GM19025 (cell line): ENCODE measurements at regions not wholly inside any gene's neighbourhood (a gene's known extent, or its start where the extent isn't known, plus 50 kb on each side); places are given as distances from the start of the nearest gene placed in this dataset.
"Not testable (repeated sequence)": the region's sequence is repeated elsewhere in the genome, so short reads cannot be mapped to it uniquely, and the experiment has no call there.

Experiments
- ATAC-seq: cut with Tn5 transposase; IDR thresholded peaks from one replicate; pipeline ENCODE4 v1.9.1; 2021; ENCODE audit warnings: mild to moderate bottlenecking, low read depth, moderate library complexity; ENCODE audit not compliant: unreplicated experiment

DNA sequence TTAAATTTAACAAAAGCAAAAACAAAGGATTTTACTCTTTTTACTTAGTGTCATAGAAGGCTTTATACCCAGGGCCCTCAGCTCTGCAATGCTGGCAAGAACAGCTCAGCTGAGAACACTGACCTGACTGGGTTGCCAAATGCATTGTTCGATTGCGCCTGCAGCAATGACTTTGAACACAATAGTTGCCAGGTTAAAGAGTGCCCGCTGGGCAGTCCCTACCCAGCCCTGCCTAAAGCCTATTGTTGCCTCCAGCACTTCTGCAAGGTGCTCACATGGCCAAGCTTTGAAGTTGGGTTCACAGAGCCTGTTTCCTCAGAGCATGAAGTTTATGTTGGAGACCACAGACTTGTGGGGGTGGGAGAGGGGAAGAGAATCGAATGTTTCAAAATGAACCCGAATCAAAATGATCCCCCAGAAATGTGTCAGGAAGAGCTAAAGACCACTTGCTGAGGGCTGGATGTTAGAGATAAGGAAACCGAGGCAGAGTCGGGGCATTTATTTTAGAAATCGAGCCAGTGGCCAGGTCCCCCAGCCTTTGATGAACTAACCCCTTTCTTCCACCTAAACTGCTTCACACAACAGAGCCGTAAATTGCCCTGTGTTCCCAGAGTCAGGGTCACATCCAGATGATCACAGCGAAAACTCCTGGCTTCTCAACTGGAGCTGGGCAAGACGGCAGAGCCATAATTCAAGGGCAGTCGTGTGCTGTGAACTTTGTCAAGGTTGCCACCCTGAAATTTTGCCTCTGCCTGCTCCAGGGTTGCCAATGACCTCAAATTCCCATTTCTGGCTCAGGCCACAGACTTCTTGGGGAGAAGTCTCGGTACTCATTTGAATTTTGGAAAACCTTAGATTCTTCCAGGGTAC lies 55.0 kb downstream of the FOXA2 start:
- no peak for ATAC-seq

GRCh38 chr20:22526512-22527012 lies 57.8 kb downstream of the FOXA2 start:
- ATAC-seq, result no peak

- no peak for ATAC-seq
These were observed 58.6 kb downstream of the FOXA2 start for GRCh38 chr20:22525821-22526220.

- ATAC-seq, result no peak
These were observed 59.1 kb downstream of the FOXA2 start for GRCh38 chr20:22525069-22525820.

DNA sequence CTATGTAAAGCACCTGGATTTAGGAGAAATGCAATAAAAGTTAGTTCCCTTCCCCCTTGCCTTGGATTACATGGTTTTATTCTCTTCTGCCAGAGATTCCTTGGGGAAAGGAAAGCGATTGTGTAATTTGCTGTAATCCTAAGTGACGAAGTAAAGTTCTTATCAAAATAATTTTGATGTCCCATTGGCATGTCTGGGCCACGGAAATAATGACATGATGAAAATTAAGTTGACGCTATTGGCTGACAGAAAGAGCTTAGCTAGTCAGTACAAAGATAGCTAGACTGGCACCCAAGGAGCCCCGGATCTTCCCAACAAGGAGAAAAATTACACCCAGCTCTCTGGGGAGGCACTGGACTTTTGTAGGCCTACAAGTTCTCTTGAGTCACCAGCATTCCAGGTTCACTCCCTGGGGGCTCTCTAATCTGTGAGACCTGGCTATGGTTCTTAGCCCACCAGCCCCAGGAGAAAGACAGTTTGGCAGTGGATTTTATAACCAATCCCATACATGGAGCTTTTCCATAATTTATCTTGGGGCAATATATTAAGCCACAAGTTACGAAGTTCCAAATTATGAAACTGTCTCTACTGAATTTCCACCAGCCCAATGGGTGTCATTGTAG lies 59.9 kb downstream of the FOXA2 start:
- ATAC-seq, result no peak

DNA sequence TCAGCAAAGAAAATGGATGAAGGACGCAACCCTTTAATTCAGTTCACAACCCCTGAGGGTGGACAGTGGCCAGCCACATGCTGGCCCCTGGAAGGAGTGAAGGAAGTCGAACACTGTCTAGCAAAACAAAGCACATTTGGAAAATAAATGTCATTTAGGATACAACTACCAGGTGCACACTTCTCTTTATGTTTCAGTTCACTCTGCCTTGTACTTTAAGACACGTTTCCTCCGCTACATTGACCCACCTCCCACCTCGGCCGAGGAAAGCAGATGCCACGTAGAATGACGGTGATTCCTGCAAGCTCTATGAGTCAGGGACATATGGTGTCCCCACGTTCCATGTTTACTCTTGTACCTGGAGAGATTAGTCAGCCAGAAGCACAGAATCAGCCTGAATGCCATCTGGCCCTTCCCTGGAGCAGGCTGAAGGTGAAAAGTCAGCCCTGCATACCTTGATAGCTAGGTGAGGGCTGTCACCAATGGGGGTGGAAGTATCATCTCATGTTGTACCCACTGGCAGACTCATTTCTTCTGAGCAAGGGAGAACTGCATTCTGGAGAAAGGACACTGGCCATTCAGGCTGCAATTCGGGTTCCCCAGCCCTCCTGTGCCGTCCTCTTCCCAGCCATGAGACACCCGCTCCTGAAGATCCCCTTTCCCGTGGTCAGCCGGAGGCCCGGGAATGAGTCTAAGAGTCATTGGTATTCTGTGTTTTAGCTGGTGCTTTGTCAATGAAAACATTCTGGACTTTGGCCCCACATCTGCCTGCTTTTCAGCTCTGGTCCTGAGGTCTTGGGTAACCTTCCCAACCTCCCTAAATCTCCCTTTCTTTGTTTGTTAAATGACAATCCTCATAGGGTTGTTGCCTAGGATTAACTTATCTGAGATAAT lies 60.6 kb downstream of the FOXA2 start:
- ATAC-seq, result no peak

DNA sequence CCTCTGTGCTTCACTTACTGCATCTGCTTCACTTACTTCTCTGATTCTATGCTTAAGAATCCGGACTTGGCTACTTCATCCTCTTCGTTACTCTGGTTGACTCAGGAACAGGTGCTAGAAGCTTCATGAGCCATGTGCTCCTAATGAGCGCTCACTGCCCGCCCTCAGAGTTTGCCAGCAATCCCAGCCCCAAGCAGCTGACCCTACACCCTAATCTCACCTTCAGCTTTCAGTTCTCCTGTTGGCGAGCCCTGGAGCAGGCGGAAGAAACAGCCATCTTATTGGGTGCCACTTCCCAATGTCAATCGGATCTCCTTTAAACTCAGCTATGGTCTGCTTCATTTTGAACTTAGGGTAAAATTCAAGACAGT lies 61.3 kb downstream of the FOXA2 start:
- no peak for ATAC-seq

GRCh38 chr20:22522701-22523100 lies 61.7 kb downstream of the FOXA2 start:
- no peak for ATAC-seq

DNA sequence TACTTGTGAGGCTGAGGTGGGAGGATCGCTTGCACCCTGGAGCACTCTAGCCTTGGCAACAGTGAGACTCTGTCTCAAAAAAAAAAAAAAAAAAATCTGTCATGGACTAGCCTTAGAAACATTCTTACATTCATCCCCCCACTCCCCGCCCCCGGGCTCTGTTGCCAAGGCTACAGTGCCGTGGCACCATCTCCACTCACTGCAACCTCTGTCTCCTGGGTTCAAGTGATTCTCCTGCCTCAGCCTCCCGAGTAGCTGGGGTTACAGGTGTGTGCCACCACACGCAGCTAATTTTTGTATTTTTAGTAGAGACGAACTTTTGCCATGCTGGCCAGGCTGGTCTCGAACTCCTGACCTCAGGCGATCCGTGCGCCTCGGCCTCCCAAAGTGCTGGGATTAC lies 62.4 kb downstream of the FOXA2 start:
- not testable (repeated sequence) for ATAC-seq

DNA sequence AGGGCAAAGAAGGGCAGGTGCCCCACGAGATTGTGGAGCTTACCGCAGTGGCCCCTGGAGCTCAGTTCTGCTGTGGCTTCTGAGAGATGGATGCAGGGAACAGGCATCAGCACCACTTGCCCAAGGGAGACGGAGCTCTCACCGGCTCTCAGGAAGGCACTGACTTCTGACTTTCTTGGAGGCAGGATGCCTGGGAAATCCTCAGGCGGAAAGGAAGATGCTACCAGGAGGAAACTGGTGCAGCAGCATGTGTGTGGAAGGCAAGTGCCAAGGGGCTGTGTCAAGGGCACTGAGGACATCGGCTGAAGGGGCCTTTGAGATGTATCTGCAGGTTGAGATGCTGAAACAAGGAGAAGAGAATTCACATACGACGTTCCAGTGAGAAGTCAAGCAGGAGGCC lies 64.0 kb downstream of the FOXA2 start:
- ATAC-seq, result no peak

DNA sequence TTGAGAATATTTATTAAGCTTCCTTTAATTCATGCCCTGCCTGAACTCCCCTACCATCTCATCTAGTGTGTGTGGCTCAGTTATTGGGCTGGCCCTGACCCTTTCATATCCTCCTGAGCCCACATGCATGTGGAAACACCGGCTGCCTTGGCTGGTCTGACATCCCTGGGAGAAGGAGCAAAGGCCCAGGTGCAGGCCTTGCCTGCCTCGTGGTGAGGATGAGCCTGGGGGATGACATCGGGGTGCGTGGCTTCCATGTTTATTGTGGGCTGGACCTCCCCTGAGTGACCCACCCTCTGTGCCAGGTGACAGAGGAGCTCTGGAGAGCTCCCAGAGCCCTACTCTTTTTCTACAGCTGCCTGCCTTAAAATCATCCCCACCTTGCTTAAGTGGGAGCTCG lies 69.1 kb downstream of the FOXA2 start:
- no peak for ATAC-seq

GRCh38 chr20:22513574-22513973 lies 70.8 kb downstream of the FOXA2 start:
- ATAC-seq, result no peak

- no peak for ATAC-seq
These were observed 71.4 kb downstream of the FOXA2 start for GRCh38 chr20:22512911-22513489.

GRCh38 chr20:22511943-22512910 lies 72.1 kb downstream of the FOXA2 start:
- ATAC-seq, result no peak

DNA sequence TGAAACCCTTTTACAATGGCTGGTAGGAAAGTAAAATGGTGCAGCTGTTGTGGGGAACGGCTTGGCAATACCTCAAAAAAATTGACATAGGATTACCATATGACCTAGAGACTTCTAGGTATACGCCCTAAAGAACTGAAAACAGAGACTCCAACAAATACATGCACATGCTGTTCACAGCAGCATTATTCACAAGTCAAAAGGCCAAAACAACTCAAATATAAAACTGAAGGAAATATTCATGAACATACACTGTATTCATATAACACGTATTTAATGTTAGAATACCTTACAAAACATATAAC lies 74.6 kb downstream of the FOXA2 start:
- ATAC-seq, result no peak

GRCh38 chr20:22509090-22509842 lies 75.1 kb downstream of the FOXA2 start:
- ATAC-seq, result no peak

- no peak for ATAC-seq
These were observed 75.9 kb downstream of the FOXA2 start for GRCh38 chr20:22508426-22508825.

- no peak for ATAC-seq
These were observed 77.0 kb downstream of the FOXA2 start for GRCh38 chr20:22507240-22507961.
